NT2/D1 (cell line): ENCODE measurements at regions not wholly inside any gene's neighbourhood (a gene's known extent, or its start where the extent isn't known, plus 50 kb on each side); places are given as distances from the start of the nearest gene placed in this dataset.

Experiments
- DNase-seq: peaks from one replicate; pipeline ENCODE4 v3.0.0-alpha.2; 2011; ENCODE audit warnings: low read depth, low spot score
- H3K27me3 ChIP-seq: 2 replicates; pipeline ENCODE4 v1.6.0; 2011; ENCODE audit warnings: mild to moderate bottlenecking; ENCODE audit not compliant: insufficient read length, insufficient read depth
- H3K36me3 ChIP-seq: 2 replicates; pipeline ENCODE4 v1.6.1; 2011; ENCODE audit warnings: mild to moderate bottlenecking, low read length, mixed read lengths; ENCODE audit not compliant: insufficient read depth, insufficient read length
- H3K4me1 ChIP-seq: 2 replicates; pipeline ENCODE4 v1.5.1; 2011; ENCODE audit not compliant: insufficient read depth, insufficient read length
- H3K4me3 ChIP-seq: 2 replicates; pipeline ENCODE4 v1.5.1; 2011; ENCODE audit warnings: low read depth; ENCODE audit not compliant: insufficient read length
- H3K9ac ChIP-seq: 2 replicates; pipeline ENCODE4 v1.6.0; 2011; ENCODE audit warnings: low read depth; ENCODE audit not compliant: insufficient read length
- H3K9me3 ChIP-seq: 2 replicates; pipeline ENCODE4 v1.5.1; 2011; ENCODE audit warnings: mild to moderate bottlenecking, low read length; ENCODE audit not compliant: insufficient read depth
- SUZ12 ChIP-seq: IDR thresholded peaks from 2 replicates; pipeline ENCODE4 v1.6.1; 2011; ENCODE audit not compliant: insufficient read length, insufficient read depth; ENCODE audit errors: extremely low read depth
- YY1 ChIP-seq: IDR thresholded peaks from 2 replicates; pipeline ENCODE4 v1.6.1; 2011; ENCODE audit not compliant: insufficient read length, insufficient read depth
- ZNF274 ChIP-seq: IDR thresholded peaks from 2 replicates; pipeline ENCODE4 v1.6.1; 2011; ENCODE audit warnings: mild to moderate bottlenecking, low read depth, low read length

DNA sequence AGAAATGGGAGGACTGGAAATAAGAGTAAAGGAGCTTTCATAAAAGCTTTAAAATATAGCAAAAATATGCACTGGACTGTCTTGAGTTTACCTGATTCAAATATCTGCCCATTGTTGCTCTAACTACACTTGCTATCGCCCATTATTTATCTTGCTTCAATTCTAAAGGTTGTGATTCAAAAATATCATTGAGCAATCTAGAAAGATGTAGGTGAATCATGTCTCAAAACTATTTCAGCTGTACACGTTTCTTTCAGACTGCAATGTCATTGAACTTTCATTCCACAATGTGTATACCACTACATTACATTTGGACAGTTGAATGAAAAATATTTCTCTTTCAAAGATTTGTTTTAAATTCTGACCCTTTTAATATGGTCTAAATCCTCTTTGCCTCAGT is 545.6 kb downstream of the BMP2 start:
- TF ChIP-seq ZNF274, result no peak
- no peak for TF ChIP-seq SUZ12
- no peak for TF ChIP-seq YY1
- no peaks in the 10 kb centered on the region for H3K36me3 ChIP-seq
- H3K9ac ChIP-seq, result no peak overlapping the region
- H3K4me1 ChIP-seq, result no peaks in the 10 kb centered on the region
- no peaks in the 10 kb centered on the region for H3K9me3 ChIP-seq
- H3K4me3 ChIP-seq, result no peak overlapping the region
- no peak for DNase-seq
- no peaks in the 10 kb centered on the region for H3K27me3 ChIP-seq

DNA sequence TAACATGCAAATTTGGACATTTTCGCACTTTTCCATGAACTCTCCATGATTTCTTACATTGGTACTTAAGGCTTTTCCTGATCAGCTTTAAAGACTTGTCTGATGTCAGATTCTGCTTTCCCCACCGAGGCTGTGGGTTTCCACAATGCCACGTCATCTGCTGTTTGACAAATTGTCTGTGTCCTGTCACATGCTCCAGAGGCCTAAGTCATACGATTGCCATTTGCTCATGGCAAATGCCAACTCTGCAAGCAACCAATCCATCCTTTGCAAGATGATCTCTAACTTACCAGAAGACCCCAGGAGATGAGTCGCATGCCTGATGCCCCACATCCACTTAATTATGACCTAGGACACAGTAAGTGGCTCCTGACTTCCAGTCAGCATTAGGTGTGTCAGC is 556.5 kb downstream of the BMP2 start:
- TF ChIP-seq ZNF274, result no peak
- no peak for TF ChIP-seq YY1
- no peak for TF ChIP-seq SUZ12
- H3K9me3 ChIP-seq, result no peaks in the 10 kb centered on the region
- no peak overlapping the region for H3K9ac ChIP-seq
- no peaks in the 10 kb centered on the region for H3K36me3 ChIP-seq
- no peaks in the 10 kb centered on the region for H3K27me3 ChIP-seq
- DNase-seq, result no peak
- no peaks in the 10 kb centered on the region for H3K4me1 ChIP-seq
- no peak overlapping the region for H3K4me3 ChIP-seq

DNA sequence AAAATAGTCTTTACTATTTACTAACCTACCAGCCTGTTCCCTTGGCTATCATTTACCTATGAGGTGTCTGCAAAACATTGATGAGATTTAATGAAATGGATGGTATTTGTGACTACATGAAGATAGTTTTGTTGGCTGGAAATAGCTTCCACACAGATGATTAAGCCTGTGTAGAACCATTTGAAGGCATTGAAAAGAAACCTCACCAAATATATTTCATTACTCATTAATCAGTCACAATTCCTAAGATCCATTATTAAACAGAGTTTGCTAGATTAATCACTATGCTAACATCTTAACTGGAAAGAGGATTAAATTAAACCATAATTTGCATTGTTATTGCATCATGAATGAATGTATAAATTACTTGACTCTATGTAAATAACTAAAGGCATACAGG is 560.3 kb downstream of the BMP2 start:
- Histone ChIP-seq H3K9ac (no peak overlapping the region), H3K27me3 (no peaks in the 10 kb centered on the region), H3K4me1 (no peaks in the 10 kb centered on the region), H3K4me3 (no peak overlapping the region), H3K36me3 (no peaks in the 10 kb centered on the region), H3K9me3 (no peaks in the 10 kb centered on the region)
- TF ChIP-seq SUZ12 (no peak), ZNF274 (no peak), YY1 (no peak)
- DNase-seq, result no peak

DNA sequence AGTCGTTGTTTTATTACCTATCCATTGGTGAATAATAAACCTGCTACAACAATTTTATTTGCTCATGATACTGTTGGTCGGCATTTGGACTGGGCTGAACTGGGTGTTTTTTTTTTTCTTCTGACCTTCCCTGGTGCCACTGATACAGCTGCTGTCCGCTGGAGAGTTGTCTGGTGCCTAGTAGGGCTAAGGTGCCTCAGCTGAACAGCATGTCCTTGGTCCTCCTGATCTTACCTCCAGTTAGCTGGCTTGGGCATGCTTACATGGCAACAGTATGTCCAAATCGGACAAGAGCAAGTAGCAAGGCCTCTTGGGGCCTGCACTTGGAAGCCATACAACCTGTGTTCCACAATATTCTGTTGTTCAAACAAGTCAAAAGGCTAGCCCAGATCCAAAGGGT is 563.4 kb downstream of the BMP2 start:
- H3K9ac ChIP-seq, result no peak overlapping the region
- no peak overlapping the region for H3K4me3 ChIP-seq
- H3K27me3 ChIP-seq, result no peaks in the 10 kb centered on the region
- TF ChIP-seq YY1, result no peak
- no peak for TF ChIP-seq ZNF274
- TF ChIP-seq SUZ12, result no peak
- no peaks in the 10 kb centered on the region for H3K9me3 ChIP-seq
- DNase-seq, result no peak
- no peaks in the 10 kb centered on the region for H3K36me3 ChIP-seq
- H3K4me1 ChIP-seq, result no peaks in the 10 kb centered on the region

DNA sequence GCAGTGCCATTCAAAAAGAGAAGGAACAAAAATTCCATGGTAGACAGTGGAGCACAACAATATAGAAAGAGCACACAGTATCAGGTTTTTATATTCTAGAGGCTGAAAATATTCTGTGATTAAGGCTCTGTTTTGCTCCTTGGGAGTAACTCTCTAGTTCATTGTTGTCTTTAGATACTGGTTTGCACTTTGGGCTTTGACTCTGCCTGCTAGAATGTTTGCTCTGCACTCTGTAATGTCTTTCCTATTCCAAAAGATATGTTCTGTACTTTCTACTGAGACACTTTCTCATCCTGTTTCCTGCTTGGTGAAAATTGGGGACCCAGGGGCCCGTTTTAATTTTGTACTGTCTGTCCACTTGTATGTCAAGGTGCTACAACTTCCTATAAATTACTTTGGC is 564.7 kb downstream of the BMP2 start:
- H3K9ac ChIP-seq, result no peak overlapping the region
- no peaks in the 10 kb centered on the region for H3K9me3 ChIP-seq
- no peak overlapping the region for H3K4me3 ChIP-seq
- no peak for DNase-seq
- no peaks in the 10 kb centered on the region for H3K27me3 ChIP-seq
- TF ChIP-seq YY1 (no peak), SUZ12 (no peak), ZNF274 (no peak)
- no peaks in the 10 kb centered on the region for H3K36me3 ChIP-seq
- no peaks in the 10 kb centered on the region for H3K4me1 ChIP-seq

DNA sequence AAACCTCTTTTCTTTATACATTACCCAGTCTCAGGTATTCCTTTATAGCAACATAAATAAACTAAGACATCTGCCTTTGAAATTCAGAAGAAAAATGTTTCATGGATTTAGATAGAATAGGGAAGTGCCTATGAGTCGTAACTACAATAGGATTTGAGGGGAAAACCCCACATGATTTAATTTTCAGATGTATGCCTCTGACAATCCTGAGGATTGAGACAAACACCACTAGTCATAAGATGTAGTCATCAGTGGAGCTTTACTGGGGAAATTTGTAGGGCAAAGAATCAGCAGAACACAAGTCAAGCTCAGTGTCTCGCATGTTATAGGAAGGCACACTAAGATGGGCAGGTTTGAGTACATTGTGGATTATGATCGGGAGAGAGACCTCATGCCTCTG is 566.4 kb downstream of the BMP2 start:
- TF ChIP-seq YY1 (no peak), ZNF274 (no peak), SUZ12 (no peak)

DNA sequence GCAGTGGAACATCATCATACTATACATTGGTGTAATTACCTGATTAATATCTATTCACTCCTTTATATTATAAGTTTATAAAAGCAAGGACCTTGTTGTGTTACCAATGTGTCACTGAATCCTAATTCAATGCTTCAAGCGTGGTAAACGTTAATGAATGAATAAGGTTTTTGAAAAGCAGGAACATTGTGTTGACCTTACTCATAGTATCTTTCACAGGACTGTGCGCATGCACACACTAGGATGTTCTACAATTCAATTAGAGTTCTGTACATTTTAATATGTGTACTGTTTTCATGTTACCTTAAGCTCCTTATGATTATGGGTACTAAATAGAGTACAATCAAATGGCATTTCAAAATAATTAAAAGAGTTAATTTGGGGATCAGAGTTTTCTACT is 578.5 kb downstream of the BMP2 start:
- Histone ChIP-seq H3K4me3 (no peak overlapping the region), H3K27me3 (no peaks in the 10 kb centered on the region), H3K9me3 (no peaks in the 10 kb centered on the region), H3K9ac (no peak overlapping the region), H3K4me1 (no peaks in the 10 kb centered on the region), H3K36me3 (no peaks in the 10 kb centered on the region)
- TF ChIP-seq ZNF274, result no peak
- no peak for TF ChIP-seq SUZ12
- no peak for TF ChIP-seq YY1
- no peak for DNase-seq

More for the DNA sequence above, 566.4 kb downstream of the BMP2 start:
- no peaks in the 10 kb centered on the region for H3K27me3 ChIP-seq
- H3K4me3 ChIP-seq, result no peak overlapping the region
- H3K36me3 ChIP-seq, result no peaks in the 10 kb centered on the region
- H3K9ac ChIP-seq, result no peak overlapping the region
- no peak for DNase-seq
- H3K9me3 ChIP-seq, result no peaks in the 10 kb centered on the region
- no peaks in the 10 kb centered on the region for H3K4me1 ChIP-seq

DNA sequence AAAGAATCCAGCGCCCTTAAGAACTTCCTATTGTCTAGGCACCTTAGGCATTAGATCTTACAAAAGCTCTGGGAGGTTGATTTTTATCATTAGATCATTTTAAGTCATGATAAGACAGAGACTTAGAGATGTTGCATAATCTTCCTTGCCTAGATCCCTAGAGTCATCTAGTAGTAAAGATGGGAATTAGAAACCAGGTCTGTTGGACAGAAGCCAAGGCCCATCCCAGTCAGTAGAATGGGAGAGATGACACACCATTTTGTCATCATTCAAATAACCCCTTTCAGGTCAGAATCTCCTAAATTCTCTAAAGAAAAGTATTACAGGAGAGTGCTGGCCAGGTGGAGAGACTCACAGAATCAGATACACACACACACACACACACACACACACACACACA is 579.1 kb downstream of the BMP2 start:
- DNase-seq, result no peak
- H3K4me1 ChIP-seq, result no peaks in the 10 kb centered on the region
- no peak overlapping the region for H3K9ac ChIP-seq
- no peaks in the 10 kb centered on the region for H3K27me3 ChIP-seq
- no peak for TF ChIP-seq YY1
- TF ChIP-seq ZNF274, result no peak
- TF ChIP-seq SUZ12, result no peak
- no peaks in the 10 kb centered on the region for H3K36me3 ChIP-seq
- H3K4me3 ChIP-seq, result no peak overlapping the region
- no peaks in the 10 kb centered on the region for H3K9me3 ChIP-seq
